Superior temporal gyrus (tissue), 1 donor: ENCODE measurements at regions not wholly inside any gene's neighbourhood (a gene's known extent, or its start where the extent isn't known, plus 50 kb on each side); places are given as distances from the start of the nearest gene placed in this dataset.
"Not testable (repeated sequence)": the region's sequence is repeated elsewhere in the genome, so short reads cannot be mapped to it uniquely, and the experiment has no call there.

Source experiments
- DNase-seq: peaks from one replicate; pipeline ENCODE4 v3.0.0-alpha.2; 2016; ENCODE audit errors: extremely low spot score

DNA sequence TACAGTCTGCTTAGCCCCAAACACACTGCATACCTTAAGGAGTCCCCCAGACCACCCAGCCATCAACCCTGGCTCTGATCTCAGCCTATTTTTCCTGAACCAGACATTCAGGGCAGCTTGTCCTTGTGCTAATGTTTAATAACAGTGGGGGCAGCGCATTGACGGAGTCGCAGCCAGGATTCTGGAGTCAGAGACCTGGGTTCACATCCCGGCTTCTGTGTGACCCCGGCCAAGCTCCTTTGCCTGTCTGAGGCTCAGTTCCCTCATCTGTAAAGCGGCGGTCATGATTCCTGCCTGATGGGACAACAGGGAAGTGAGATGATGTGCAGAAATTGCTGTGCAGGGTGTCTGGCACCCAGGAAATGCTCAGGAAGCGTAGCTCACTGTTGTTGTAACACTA, 63.1 kb downstream of the MATN1 start:
- DNase-seq, result no peak

DNA sequence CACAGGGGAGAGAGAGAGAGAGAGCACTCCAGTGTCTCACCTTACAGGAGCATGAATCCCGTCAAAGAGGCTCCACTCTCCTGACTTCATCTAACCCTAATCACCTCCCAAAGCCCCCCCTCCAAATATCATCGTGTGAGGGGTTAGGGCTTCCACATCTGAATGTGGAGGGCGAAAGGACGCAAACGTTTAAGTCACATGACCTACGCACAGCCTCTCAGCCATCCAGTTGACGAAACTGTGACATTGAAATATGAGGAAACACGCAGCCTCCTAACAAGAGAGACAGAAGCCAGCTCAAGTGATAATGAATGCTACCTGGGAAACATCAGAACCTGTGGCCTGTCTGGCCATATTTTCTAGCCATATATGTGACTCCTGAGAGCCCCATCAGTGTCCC, 63.7 kb downstream of the MATN1 start:
- no peak for DNase-seq

DNA sequence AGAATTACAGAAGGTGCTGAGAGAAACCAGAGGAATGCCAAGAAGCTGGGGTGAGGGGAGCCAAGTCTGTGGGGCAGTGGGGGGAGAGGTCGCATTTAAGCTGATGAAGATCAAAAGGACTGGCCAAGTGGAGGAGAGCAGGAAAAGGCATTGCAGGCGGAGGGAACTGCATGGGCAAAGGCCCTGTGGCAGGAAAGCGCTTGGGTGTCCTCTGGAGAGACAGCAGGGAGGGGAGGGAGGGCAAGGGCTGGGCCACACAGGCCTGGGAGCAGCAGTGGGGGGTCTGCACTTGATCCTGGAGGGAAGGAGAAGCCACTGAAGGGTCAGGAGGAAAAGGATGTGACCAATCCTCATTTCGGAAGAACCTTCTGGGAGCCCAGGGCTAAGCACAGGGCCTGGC, 65.0 kb downstream of the MATN1 start:
- DNase-seq, result not testable (repeated sequence)

DNA sequence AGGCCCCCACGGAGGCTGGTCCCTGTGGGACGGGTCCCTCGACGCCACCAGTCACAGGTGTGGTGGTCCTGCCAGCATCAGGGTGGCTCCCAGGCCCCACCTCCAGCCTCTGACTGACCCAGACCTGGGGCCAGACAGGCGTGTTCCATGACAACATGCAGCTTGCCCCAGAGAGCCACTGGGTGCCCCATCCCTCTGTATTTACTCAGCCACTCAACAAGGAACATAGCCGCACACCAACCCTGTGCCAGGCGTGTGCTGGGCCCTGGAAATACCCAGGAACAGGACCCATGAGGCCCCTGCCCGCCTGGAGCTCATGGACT, 65.4 kb downstream of the MATN1 start:
- DNase-seq, result no peak

DNA sequence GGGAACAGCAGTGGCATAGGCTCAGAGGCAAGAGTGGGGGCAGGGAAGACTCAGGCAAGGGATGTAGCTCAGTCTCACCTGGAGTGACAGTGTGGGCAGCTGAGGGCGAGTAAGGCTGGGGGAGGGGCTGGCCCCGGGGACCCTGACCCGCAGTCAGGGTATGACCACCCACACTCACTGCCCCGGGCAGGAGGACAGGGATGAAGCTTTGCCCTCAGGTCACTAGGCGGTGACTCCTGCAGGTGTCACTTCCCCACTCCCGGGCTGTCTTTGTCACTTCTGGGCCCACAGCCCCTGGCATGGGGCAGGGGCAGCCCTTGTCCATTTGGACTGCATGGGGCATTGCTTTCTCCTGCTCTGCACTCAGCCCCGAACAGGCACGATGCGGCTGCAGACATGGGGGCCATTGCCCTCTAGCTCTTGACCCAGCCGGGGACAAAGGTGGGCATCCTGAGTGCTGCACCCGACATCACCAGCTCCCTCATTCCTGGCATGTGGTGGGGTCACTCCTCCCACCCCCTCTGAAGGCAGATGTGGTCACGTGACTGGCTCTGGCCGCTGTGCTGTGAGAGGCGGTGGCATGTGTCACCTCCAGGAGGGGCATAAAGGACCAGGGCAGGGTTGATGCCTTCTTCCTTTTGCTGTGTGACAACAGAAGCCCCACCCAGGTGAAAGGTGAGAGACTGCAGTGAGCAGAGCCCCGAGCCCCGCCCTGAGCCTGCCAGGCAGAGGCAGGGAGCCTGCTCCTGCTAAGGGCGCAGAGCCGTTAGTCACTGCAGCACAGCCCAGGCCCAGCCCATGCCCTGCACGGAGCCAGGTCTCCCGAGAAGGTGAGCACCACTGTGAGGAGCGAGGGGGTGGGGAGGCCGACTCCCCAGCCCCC, 66.0 kb downstream of the MATN1 start:
- DNase-seq, result no peak

DNA sequence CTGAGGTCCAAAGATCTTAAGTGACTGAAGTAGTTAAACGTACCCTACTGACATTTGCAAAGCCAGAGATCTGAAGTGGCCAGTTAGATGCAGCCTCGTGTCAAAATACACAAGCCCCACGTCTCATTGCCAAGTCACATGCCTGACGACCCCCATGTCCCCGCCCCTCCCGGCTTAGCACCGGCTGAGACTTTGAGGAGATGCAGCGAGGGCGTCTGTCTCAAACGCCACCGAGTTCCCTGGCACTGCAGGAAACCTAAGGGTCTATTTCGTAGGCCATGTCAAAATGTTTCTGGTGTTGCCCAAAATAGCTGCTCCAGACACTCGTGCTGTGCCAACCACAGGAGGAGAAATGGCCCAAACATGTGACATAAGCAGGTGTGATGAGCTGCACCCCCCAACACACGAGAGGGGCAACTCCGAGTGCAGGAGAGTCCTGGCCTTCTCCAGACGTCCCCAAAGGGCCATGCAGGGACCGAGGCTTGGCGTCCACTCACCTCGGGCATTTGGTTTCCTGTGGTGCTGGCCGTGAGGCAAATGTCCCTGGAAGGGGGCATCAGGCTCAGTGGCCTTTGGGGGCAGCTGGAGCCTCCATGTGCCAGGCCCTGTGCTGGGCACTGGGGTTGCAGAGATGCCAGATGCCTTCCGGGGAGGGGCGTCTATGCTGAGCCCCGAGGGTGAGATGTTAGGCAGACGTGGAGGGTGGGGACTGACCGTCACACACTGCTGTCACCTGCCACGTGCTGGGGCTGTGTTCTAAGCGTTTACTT, 67.0 kb downstream of the MATN1 start:
- DNase-seq, result no peak

DNA sequence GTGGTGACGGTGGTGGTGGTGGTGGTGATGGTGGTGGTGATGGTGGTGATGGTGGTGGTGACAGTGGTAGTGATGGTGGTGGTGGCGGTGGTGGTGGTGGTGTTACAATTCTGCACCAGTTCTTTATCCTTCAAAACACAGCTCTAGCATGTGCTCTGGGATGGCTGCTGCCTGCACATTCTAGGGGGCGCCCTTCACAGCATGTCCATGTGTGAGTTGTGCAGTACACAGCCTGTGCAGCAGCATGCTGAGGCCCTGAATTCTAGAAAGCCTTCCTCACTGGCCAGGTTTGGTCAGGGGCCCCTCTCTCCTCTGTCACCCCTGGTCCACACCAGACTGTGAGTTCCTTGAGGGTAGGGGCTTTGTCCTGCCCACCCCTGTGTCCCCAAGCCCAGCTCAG, 67.7 kb downstream of the MATN1 start:
- DNase-seq, result no peak

DNA sequence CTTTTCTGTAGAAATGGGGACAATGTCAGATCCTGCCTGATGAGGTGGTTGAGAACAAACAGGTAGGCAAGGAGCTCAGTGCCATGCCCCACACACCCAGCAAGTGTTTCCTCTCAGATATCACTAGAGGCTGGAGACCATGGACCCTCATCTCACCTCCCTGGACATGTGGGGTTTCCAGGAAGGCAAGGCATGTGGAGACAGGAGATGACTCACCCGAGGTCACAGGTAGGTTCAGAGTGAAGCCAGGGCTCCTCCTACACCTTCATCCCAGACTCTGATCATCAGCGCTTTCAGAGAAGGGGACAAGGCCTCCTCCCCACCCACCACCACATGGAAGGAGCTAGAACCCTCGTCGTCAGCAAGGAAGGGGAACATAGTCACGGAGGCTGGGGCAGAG, 69.2 kb downstream of the MATN1 start:
- DNase-seq, result no peak

DNA sequence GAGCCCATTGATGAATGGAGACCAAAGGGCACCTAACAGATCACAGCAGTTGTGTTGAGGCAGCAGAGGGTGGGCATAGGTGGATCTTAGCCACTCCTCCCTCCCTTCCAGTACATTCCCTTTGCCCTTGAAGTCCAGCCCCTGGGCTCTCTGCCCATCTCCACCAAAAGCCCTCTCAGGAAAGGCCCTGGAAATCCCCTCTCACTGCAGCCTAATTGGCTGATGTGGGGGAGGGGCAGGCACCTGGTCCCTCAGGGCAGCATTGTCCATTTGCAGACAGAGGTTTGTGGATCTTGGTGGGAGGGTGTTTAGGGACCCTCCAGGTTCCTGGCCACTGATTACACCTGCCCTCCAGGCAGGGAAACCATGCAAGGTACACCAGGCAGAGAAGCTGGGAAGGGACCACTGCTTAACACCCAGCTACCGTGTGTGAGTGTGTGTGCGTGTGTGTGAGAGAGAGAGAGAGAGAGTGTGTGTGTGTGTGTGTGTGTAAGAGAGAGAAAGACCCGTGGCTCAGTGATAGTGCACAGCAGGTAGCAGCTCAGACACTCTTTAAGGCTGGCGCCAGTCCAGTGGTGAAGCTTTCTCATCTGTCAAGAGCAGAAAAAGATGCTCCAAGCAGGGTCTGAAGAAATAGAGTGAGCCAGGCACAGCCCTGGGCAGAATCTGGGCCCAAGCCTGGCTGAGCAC, 71.1 kb downstream of the MATN1 start:
- no peak for DNase-seq

DNA sequence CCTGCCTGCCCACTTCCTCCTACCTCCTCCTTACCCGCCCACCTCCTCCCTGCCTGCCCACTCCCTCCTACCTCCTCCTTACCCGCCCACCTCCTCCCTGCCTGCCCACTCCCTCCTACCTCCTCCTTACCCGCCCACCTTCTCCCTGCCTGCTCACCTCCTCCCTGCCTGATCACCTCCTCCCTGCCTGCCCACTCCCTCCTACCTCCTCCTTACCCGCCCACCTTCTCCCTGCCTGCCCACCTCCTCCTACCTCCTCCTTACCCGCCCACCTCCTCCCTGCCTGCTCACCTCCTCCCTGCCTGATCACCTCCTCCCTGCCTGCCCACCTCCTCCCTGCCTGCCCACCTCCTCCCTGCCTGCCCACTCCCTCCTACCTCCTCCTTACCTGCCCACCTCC, 72.0 kb downstream of the MATN1 start:
- not testable (repeated sequence) for DNase-seq

DNA sequence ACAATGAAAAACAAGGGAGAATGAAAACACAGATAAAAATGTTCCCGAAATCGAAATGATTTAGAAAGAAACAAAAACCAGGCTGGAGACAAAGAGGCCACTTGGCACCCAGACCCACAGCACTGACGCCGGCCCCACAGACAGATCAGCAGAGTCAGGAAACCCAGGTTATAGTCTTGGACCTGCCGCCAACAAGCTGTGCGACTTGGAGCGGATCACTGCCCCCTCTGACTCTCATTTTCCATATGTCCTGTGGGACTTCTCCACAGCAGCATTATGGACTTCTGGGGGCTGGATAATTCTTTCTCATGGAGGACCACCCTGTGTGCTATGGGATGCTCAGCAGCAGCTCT, 72.4 kb downstream of the MATN1 start:
- no peak for DNase-seq

DNA sequence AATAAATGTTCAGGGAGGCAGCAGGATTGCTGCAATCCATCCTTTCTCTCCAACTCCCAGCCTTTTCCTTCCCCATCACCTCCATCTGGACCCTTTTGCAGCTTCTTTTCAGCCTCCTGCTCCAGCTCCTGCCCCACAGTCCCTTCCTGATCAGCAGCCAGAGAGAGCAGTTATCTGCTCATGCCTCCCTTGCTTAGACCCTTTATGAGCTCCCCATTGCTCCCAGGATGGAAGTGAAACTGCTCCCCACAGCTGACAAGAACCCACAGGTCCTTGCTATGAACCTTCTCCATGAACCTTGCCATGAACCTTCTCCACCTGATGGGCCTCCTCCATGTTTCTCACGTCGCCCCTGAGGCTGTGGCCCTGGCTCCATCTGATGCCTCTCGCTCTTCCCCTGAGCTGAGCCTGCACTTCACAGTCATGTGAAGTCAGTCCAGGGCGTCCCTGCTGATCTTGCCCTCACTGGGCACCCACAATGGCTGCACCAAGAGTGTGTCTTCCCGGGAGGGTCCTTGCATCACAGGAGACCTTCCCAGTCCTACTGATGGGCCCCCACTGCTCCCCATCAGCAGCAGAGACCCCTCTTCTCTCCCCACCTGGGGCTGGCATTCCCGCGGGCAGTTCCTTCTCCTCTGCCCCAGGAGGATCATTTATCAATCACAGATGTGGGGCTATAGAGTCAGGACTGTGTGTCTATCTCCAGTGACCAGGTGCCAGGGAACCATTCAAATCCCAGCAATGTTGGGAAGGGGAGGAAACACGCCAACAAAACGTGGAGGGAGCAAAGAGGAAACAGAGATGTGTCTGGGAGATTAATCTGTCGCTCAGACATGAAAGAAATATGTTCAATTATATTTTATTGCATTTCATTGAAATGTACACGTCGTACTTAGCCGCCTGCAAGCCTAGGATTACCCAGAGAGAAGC, 73.1 kb downstream of the MATN1 start:
- no peak for DNase-seq

DNA sequence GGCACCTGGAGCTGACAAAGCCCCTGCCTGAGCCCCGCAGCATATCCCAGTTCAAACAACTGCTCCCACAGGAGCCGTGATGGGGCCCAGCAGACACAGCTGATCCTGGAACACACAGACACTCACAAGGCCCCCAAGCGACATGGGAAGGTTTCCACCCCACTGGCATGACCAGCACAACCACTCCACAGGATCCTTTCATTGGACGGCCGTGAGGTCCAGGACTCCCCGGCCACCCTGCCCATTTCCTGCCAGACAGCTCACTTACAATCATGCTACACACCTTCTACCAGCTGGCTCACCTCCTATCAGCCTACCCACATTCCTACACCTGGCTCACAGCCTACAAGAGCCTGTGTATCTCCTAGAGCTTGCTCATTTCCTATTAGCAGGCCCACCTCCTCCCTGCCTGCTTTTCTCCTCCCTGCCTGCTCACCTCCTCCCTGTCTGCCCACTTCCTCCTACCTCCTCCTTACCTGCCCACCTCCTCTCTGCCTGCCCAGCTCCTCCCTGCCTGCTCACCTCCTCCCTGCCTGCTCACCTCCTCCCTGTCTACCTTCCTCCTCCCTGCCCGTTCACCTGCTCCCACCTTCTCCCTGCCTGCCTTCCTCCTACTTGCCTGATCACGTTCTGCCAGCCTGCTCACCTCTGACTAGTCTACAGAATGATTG, 73.9 kb downstream of the MATN1 start:
- no peak for DNase-seq

DNA sequence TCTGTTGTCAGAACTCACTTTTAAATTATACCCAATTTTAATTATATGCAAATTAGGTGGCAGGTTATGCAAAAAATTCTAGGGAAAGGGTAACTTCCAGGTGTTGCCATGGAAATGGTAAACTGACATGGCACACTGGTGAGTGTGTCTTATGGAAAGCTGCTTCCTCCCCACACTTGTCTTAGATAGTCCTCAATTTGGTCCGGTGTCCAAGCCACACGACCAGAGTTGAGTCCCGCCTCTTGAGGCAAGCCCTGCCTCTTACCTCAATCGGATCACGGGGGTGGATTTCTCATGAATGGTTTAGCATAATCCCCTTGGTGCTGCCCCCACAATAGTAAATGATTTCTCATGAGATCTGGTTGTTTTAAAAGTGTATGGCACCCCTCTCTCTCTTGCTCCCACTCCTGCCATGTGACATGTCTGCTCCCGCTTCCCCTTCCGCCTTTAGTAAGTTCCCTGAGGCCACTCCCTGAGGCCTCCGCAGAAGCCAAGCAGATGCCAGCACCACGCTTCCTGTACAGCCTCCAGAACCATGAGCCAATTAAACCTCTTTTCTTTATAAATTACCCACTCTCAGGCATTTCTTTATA, 74.9 kb downstream of the MATN1 start:
- DNase-seq, result no peak

DNA sequence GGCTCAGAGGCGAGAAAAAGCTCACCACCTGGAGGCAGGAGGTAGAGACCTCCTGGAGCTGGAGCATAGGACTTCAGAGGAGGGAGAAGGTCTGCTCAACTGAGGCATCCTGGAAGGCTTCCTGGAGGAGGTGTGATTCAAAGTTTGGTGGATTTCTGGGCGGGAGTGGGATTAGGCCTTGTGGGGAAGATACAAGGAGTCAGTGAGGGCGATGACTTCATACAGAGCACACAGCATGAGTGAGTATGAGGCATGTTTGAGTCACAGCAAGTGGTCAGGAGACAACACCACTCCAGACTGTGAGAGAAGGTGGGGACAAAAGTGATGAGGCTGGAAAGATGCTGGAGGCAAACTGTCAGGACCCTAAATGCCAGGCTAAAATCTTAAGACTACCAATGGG, 77.6 kb downstream of the MATN1 start:
- DNase-seq, result no peak

DNA sequence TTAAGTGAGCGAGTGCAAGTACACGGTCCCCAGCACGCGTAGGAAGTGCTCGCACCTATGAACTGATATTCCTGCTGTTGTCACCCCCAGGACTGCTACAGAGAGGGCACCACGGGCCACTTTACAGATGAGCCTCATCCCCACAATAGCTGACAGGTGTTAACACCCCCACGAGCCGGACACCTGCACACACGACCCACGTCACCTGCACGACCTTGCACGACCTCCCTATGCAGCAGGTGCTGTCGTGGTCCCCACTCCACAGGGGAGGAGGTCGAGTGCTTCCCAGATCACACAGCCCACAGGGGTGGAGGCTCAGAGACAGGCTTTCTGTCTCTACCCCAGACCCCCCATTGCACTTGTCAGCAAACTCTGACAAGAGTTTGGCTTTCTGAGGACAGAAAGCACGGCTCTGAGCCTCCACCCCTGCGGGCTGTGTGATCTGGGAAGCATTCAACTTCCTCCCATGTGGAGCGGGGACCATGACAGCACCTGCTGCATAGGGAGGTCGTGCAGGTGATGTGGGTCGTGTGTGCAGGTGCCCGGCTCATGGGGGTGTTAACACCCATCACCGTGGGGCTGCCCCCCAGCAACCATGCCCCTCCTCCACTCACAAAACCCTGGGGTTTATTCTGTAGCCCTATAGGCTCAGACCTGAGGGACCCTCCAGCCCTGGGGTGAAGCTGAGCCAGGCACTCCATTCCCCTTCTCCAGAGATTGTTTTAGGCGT, 80.8 kb downstream of the MATN1 start:
- DNase-seq, result no peak

DNA sequence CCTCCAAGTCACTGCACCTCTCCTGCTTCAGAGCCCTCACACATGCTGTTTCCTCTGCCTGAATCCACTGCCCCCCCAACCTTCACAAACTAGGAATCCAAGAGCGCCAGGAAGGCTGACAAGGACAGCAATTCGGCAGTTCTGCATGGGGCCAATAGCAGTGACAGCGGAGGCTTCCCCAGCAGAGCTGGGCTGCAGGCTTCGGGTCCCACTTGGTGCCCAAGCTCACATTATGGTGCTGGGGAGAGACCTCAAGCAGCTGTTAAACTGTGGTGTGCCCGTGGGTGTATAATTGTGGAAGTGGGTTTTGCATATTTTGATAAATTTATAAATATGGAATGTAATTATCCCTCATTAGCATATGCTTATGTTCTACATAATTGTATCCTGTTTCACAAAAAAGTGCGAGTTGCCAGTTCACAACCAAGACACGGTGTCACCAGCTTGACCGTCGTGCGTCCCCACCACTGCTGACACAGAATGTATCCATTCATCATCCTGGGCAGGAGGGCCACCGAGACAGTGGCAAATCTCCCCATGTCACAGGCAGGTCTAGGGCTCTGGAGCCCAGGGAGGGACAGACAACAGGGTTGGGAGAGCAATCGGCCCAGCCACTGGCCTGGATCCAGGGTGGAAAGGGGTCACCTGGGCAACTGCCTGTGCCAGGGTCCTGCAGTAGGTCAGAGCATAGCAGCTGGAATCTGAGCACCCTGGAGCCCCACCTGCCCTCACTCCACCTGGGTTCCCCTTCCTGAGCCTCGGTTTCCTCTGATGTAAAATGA, 81.6 kb downstream of the MATN1 start:
- DNase-seq, result no peak

DNA sequence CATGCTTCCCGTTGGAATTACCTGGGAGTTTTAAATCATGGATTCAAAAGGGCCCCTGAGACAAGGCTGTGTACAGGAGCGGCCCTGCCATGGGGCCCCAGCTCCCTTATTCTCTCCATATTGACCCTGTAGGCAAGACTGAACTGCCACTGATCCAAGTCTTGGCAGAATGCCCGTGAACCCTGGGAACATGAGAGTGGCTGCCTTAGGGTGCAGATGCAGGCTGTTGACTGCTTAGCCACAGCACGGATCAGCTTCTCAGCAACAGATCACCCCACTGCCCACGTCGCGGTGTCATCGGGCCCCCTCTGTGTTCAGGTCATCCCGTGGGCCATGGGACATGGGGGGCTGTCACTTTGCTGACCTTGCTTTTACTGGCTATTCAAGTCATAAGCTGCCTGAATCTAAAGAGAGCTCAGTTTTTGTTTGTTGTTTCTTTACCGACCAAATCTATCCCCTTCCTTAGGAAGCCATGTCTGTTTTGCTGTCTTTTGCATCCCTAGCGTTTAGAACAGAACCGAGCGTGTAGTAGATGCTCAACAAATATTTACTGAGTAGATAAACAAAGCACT, 83.4 kb downstream of the MATN1 start:
- no peak for DNase-seq

DNA sequence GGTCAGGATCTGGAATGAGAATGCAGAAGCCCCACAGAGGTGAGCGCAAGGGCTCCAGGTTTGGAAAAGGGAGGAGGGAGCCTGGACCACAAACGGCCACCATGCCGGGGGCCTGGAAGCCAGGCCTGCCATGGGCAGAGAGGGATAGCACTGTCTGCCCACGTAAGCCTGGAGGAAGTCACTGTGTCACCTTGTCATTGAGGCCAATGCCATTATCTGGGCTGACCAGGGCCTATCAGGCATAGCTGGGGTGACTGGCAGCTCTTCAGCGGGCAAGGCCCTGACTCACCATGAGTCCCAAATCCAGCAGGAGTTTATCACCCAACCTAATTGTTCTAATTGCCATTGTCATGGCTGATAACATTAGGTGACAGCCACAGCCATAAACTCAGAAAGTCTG, 84.6 kb downstream of the MATN1 start:
- no peak for DNase-seq
